NCI-H524 treated with DMSO at 0.1 percent for 48 hours (cell line): ENCODE measurements at regions not wholly inside any gene's neighbourhood (a gene's known extent, or its start where the extent isn't known, plus 50 kb on each side); places are given as distances from the start of the nearest gene placed in this dataset.
"Not testable (repeated sequence)": the region's sequence is repeated elsewhere in the genome, so short reads cannot be mapped to it uniquely, and the experiment has no call there.

ENCODE experiments used
- DNase-seq: peaks from one replicate; lab custom pipeline; 2025; lab: John Stamatoyannopoulos, UW

GRCh38 chr5:23721336-23721735 lies 213.9 kb downstream of the PRDM9 start:
- DNase-seq, result no peak

DNA sequence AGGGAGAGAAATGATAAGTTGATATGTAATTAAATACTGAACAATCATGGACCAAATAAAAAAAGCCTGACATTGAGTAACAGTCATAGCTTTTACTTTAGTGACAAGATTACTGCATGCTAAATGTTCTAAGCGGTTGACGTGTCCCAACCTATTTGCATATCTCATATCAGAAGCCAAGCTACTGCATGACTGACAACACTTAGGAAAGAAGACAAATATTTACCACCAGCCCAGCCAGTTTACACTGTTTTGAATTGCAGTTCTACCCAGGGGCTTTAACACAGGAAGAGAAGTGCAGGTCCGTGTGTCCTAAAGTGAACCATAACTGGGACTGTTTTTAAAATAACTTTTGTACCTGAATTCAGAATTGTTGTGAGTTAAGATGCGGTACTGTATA lies 219.9 kb downstream of the PRDM9 start:
- DNase-seq, result no peak

DNA sequence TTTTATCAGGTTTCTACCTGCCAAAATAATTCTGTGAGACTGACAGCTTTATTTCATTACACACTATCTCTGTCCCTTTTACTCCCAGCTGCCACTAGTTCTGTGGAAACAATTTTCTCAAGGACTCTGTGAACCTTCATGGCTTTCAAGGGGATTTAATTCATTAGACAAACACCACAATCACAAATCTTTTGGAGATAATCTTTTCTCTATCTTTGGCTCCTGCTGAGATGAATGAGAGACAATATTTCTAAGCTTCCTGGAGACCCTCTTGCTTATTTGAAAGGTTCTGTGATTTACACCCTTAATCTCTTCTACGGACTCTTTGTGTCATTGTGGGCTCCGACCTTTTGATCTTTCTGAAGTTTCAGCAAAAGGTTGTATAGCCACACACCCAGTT lies 222.6 kb downstream of the PRDM9 start:
- no peak for DNase-seq

- no peak for DNase-seq
These were observed 232.6 kb downstream of the PRDM9 start for GRCh38 chr5:23740029-23740428.

DNA sequence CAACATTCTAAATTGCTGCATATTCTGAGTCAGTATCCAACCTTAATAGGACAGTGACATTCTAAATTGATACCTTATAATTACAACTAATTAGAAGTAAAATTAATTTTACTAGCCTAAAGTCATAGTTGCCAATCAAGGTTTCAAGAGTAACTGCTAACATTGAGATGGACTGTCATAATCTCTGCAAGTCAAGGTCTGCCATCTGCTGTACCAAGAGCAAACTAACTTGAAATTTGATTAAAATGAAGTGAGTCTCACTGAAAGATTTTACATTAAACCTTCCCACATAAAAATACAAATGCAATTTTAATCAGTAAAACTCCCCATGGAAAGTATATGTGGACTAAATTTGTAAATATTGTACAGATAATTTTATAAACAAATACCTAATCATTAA lies 235.3 kb downstream of the PRDM9 start:
- no peak for DNase-seq

GRCh38 chr5:23755906-23756305 lies 248.5 kb downstream of the PRDM9 start:
- DNase-seq, result no peak

DNA sequence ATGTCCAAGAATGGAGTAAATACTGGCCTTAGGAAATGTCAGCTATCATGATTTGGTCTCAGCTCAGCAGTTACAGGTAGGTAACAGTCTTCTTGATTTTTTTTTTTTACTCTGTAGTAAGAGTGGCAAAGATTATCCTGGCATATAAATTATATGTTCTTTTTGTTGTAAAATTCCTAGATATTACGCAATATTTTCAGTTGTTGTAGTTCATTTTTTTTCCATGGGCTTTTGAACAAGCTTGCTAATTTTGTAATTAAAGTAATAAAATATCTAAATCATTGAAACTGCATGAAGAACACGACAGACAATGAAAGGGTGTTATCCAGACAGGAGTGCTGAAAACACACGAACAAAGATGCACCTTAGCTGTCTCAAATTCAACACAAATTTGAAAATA lies 249.4 kb downstream of the PRDM9 start:
- no peak for DNase-seq

DNA sequence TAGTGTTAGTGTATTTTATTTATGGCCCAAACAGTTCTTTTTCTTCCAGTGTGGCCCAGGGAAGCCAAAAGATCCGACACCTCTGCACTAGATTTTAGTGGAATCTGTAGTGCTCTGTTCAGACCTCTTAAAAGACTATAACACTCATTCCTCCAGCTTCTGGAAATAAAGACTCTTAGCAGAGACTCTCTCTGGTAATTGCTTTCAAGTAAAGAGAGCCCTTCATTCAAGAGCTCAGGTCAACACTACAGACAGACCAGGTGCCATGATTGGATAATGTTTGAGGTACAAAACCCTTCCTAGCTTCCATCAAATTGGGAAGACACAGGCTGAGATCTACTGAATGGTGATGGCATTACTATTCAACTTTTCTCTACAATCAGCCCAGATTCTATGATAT lies 255.8 kb downstream of the PRDM9 start:
- DNase-seq, result peak; percentile 42

DNA sequence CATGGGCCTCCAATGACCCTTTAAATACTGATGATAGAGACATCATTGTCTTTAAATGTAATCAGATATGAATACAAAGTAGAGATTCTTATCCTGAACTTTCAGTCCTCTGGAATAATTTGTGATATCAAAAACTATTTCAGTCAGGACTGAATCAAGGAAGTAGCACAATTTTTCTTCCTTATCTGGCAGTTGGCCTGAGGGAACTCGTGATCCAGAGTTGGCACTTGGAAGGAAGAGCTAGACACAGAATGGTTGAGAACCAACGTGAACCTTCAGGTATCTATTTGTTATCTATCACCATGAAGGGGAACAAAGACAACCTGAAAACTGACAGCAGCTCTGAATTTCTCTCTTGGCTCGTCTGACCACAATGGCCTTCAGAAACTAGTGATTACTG lies 269.3 kb downstream of the PRDM9 start:
- DNase-seq, result no peak

GRCh38 chr5:23800307-23800706 lies 292.9 kb downstream of the PRDM9 start:
- DNase-seq, result not testable (repeated sequence)

GRCh38 chr5:23820765-23821471 lies 313.5 kb downstream of the PRDM9 start:
- DNase-seq, result peak; percentile 6

- DNase-seq, result peak; percentile 95
These were observed 316.1 kb downstream of the PRDM9 start for GRCh38 chr5:23823521-23823920.

- no peak for DNase-seq
These were observed 317.8 kb downstream of the PRDM9 start for GRCh38 chr5:23825196-23825595.

DNA sequence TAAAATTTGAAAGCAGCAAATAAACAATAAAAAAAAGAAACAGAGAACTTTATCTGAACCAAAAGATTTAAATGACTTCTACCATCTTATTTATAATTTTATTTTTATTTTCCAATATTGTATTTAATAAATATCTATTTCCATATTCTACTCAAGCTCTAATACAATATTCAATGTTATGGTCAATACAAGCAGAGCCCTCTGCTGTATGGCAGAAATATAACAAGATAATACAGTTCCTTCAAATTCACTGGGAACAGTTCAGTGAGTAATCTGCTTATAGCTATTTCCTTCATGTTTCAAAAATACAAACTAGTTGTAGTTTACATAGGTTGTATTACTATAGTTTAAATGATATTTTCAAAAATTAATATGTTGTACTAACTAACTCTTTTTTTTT lies 332.7 kb downstream of the PRDM9 start:
- no peak for DNase-seq

- DNase-seq, result no peak
These were observed 357.4 kb downstream of the PRDM9 start for GRCh38 chr5:23864786-23865185.

DNA sequence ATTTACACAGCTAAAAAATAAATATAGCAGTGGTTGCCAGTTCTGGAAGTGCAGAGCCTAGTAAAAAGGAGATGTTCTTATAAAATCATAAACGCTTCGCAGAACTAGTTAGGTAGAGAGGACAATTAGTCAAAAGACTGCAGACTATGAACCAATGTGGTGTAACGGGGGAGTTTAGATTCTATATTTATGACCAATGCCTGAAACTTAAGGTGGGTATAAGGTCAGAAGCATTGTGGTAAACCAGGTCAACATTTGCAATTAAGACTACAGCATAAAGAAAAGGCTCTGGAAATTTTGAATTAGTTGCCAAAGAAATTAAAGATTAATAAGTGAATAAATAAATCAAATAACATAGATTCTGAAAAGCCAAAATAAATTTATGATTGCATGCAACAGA lies 370.4 kb downstream of the PRDM9 start:
- no peak for DNase-seq

- no peak for DNase-seq
These were observed 377.1 kb downstream of the PRDM9 start for GRCh38 chr5:23884405-23885031.

- no peak for DNase-seq
These were observed 386.2 kb downstream of the PRDM9 start for GRCh38 chr5:23893561-23893960.

DNA sequence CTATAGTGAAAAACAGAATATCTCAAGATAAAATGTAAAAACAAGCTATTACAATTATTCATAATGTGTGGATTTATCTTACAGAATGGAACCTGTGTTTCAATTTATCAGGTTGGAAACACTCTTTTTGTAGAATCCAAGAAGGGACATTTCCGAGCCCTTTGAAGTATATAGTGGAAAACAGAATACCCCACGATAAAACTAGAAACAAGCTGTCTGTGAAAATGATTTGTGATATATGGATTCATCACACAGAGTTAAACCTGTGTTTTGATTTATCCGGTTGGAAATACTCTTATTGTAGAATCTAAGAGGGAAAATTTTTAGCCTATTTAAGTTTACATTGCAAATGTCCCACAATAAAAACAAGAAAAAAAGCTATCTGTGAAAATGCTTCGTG lies 388.2 kb downstream of the PRDM9 start:
- DNase-seq, result no peak

DNA sequence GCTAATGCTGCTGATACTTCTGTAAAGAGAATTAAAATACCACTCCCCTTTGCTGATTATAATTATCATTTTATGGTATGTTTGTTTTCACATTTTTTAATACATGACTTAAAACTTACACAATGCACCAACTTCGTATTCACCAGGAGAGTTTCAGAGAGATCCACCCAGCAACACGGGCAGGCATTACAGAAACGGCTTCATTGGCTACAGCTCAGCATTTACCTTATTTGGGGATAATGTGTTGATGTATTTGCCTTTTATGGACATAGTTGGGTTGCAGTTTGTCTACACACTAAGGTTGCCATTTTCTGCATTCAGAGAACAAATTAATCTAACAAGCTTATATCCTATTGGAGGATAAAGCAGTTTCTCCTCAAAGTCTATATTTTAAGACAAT lies 423.6 kb downstream of the PRDM9 start:
- DNase-seq, result no peak

DNA sequence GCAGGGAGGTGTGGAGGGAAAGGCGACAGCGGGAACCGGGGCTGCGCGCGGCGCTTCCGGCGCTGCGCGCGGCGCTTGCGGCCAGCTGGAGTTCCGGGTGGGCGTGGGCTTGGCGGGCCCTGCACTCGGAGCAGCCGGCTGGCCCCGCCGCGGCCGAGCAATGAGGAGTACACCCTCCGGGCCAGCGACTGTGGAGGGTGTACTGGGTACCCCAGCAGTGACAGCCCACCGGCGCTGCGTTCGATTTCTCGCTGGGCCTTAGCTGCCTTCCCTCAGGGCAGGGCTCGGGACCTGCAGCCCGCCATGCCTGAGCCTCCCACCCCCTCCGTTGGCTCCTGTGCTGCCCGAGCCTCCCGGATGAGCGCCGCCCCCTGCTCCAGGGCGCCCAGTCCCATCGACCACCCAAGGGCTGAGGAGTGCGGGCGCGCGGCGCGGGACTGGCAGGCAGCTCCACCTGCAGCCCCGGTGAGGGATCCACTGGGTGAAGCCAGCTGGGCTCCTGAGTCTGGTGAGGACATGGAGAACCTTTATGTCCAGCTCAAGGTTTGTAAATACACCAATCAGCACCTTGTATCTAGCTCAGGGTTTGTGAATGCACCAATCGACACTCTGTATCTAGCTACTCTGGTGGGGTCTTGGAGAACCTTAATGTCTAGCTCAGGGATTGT lies 444.0 kb downstream of the PRDM9 start:
- not testable (repeated sequence) for DNase-seq

GRCh38 chr5:23963449-23963848 lies 456.0 kb downstream of the PRDM9 start:
- DNase-seq, result no peak

DNA sequence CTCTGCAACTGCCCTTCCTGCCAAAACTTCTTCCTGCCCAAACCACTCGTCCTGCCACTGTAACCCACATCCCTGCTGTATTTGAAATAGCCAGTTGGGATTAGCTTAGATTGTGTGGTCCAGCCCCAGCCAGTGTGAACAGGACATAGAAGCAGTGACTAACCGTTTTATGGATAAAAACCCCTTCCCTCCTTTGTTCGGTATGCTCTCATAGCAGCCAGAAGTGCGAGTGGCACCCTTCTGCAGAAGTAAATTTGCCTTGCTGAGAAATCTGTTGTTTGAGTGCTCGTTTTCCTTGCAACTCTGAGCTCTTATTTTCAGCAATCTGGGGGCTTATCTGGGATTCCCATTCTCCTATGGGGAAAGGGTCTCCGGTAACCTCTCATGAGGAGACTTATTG lies 470.0 kb downstream of the PRDM9 start:
- no peak for DNase-seq
